Amygdala (tissue), 56 donors: ENCODE measurements at regions not wholly inside any gene's neighbourhood (a gene's known extent, or its start where the extent isn't known, plus 50 kb on each side); places are given as distances from the start of the nearest gene placed in this dataset.
"Not testable (repeated sequence)": the region's sequence is repeated elsewhere in the genome, so short reads cannot be mapped to it uniquely, and the experiment has no call there.

Experiments
- DNase-seq, 56 donors: peaks; one replicate each; lab custom pipeline; 2025; lab: John Stamatoyannopoulos, UW

DNA sequence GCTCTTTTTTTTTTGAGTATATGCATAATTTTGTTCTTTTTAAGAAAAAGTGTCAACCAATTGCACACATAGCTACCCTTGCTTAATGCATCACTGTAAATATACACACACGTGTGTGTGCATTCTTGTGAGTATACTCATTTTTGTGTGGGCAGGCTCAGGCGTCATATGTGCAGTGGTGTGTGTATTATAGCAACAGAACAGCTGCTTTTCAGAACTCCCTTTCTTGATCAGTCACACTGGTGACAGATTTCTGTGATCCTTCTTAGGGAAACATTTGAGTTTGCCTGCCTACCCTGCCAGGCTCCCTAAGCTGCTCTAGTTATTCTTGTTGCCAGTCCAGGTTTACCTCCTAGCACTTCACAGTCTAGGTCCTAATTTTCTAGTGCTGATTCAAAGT is 287.0 kb upstream of the SEMA6A start:
- DNase-seq, result no peak

GRCh38 chr5:116861097-116861496 is 286.5 kb upstream of the SEMA6A start:
- no peak for DNase-seq

DNA sequence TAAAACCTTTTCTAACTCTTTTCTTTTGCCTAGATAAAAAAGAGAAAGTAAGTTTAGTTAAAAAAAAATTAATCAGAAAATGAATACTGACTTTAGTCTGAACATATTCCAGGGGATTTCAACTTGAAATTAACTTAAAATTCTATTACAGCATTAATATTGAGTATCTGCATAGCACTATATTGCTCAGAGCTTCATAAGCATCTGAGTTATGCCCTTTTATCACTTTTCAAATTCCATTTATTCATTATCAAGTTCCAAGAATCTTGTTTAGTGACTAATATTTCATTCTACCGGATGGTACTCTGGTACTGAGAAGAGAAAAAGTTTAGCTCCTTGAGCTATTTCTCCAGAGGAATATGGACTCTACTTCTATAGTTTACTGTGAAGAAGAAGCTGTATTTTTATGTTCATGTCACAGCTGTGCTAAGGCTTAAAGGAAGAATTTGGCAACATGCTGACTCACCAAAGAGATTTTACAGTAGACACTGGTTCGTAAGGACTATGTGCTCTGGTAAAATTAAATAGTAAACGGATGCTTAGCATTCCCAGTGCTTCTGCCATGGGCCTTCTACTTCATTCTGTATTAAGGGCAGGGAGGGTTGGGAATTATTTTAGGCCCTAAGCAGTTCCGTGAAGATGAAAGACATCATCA is 285.2 kb upstream of the SEMA6A start:
- DNase-seq, result no peak

DNA sequence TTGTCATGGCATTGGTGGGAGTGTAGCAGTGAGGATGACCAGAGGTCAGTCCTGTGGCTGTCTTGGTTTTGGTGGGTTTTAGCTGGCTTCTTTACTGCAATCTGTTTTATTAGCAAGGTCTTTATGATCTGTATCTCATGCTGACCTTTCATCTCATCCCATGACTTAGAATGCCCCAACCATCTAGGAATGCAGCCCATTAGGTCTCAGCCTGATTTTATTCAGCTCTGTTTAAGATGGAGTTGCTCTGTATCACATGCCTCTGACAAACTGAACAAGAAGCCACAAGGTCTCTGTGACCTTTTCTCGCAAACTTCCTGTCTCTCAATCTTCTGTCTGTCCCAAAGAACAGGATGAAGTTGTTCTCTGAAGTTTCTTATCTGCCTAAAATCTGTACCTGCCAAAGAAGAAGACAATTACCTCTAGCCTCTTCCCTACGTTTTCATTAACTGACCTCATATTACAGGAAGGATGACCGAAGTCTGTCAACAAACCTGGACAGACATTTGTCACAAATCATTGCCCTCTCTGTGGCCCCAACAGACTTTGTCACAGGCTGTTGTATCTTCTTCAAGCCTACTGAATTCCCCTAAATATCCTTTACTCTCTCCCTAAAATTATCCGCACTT is 284.2 kb upstream of the SEMA6A start:
- no peak for DNase-seq

GRCh38 chr5:116858020-116858419 is 283.4 kb upstream of the SEMA6A start:
- DNase-seq, result not testable (repeated sequence)

DNA sequence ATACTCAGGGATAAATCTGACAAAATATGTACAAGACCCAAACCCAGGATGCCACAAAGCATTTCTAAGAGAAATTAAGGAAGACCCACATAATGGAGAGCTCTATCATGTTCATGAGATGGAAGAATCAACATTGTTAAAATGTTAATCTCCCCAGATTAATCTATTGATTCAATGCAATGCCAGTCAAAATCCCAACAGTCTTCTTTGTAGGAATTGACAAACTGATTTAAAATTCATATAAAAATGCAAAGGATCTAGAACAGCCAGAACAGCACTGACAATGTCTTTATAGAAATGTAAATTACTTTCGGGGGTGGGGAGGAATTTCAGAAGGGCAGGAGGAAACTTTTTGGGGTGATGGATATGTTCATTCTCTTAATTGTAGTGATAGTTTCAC is 281.6 kb upstream of the SEMA6A start:
- no peak for DNase-seq

GRCh38 chr5:116853992-116854391 is 279.4 kb upstream of the SEMA6A start:
- DNase-seq, result no peak

DNA sequence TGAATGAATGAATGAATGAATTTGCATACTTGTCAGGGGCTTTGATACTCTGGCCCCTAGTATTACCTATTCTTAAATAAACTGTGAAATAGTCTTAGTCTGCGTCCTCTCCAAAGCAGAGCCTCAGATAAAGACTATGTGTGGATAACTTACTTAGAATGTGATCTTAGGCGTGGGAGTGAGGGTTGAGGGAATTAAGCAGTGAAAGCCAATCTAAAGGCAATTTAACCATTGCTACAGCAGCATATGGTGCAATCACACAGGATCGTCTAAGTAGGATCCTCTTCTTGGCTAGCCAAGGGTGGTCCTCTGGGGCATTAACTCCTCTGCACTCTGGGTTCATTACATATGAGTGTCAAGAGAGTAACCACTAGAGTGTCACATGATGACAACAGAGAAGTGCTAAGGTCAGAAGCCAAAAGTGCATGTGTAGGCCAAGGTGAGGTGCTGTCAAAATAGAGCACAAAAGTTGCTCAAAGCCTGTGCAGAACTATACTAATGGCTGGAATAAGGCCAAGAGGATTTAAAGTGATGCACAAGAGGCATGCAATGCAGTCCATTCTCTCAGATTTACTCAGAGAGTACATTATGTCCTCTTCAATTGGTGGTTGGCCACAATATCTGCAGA is 274.4 kb upstream of the SEMA6A start:
- no peak for DNase-seq

- DNase-seq, result no peak
Observed at GRCh38 chr5:116847960-116848359, 273.3 kb upstream of the SEMA6A start.

GRCh38 chr5:116844015-116844414 is 269.4 kb upstream of the SEMA6A start:
- no peak for DNase-seq

GRCh38 chr5:116842514-116842961 is 267.9 kb upstream of the SEMA6A start:
- DNase-seq, result no peak

DNA sequence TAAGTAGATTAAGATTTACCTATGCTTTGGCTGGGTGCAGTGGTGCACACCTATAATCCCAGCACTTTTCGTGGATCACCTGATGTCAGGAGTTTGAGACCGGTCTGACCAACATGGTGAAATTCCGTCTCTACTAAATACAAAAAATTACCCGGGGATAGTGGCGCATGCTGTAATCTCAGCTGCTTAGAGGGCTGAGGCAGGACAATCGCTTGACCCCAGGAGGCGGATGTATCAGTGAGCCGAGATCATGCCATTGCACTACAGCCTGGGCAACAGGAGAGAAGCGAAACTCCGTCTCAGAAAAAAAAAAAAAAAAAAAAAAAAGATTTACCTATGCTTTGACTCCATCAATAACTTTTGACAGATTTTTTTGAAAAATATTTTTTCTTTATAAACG is 267.1 kb upstream of the SEMA6A start:
- DNase-seq, result no peak

DNA sequence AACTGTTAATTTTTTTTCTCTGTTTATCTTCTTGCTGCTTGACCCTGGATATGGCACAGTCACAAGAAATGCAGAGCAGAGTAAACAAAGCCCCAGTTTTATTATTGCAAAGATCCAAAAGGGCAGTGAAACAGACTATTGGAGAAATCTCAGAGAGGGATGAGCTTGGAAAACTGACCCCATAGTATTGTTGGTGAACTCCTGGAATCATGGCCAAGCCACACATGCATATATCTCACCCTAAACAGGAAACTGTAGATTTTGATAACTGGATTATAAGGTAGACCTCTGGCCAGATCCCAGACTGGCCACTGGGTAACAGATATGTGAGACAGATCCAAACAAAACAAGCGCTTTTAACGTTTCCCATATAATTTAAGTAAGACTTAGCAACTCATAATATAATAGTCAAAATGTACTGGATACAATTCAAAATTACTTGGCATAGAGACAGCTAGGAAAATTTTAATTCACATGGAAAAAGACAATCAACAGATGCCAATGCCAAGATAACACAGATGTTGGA is 263.5 kb upstream of the SEMA6A start:
- no peak for DNase-seq

GRCh38 chr5:116834796-116835515 is 260.3 kb upstream of the SEMA6A start:
- no peak for DNase-seq

GRCh38 chr5:116830079-116830478 is 255.5 kb upstream of the SEMA6A start:
- no peak for DNase-seq

GRCh38 chr5:116827078-116827477 is 252.5 kb upstream of the SEMA6A start:
- DNase-seq, result no peak

- no peak for DNase-seq
Observed at GRCh38 chr5:116825486-116825885, 250.9 kb upstream of the SEMA6A start.

GRCh38 chr5:116824751-116825438 is 250.3 kb upstream of the SEMA6A start:
- no peak for DNase-seq

DNA sequence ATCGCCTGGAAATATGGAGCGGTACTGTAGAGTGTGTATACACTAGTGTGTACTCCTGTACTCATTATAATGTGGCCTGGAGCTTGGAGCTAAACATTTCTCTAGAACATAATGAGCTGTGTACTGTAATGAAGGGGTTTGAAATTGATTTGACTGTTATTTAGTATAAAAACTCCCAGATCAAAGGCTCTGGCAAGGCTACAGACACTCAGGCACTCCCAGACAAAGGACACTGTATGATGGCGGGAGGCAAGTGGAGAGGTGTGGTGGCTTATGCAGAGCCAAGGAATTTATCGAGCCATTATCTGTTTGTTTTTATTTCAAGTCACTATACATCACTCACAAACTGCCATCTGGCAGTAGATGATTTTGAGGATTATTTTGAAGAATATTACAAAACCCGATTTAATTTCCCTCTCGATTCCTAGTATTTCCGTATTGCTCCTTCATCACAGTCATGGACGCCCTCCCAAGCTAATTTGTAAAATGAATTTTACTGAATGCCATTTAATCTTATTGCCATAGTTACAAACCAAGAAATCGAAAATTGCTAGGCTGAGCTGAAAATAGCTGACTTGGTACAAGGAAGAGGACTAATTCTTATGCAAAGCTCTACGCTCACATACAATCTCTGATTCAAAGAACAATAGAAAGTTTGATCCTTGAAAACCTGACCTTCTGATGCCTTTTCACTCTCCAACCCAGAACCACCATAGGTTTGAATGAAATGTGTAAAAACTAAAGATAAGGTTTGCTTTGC is 240.2 kb upstream of the SEMA6A start:
- DNase-seq, result no peak

DNA sequence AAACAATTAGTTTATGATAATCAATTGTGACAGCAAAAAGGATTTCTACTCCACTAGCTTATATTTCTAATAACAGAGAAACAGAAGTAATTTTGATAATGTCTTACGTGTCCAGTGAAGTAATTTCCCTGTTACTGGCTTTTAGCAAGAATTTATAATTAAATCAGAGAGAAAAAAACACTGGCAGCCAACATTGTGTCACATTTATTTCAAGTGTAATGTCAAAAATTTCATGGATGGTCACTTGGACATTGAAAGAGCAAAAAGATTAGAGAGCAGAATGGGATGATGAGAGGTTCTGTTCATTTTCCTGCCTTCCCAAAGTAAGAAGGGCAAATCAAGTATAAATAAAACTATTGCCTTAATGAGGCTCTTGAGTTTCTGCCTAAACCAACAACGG is 239.3 kb upstream of the SEMA6A start:
- DNase-seq, result no peak
